Mesenchymal stem cell (in vitro differentiated cells and primary cell): ENCODE measurements at regions not wholly inside any gene's neighbourhood (a gene's known extent, or its start where the extent isn't known, plus 50 kb on each side); places are given as distances from the start of the nearest gene placed in this dataset.

Experiments used
- DNase-seq: peaks from one replicate; pipeline ENCODE4 v3.0.0-alpha.2; 2013
- H2AFZ ChIP-seq: one replicate; pipeline ENCODE4 v1.6.1; 2013; ENCODE audit warnings: low read depth, mild to moderate bottlenecking, control low read depth, inconsistent platforms, low read length, moderate library complexity
- H2AK5ac ChIP-seq: 2 replicates; pipeline ENCODE4 v1.6.1; 2013; ENCODE audit warnings: low read length, moderate library complexity, mild to moderate bottlenecking, inconsistent platforms; ENCODE audit not compliant: severe bottlenecking
- H2BK120ac ChIP-seq: one replicate; pipeline ENCODE4 v1.6.1; 2013; ENCODE audit warnings: low read depth, mild to moderate bottlenecking, inconsistent platforms, low read length, moderate library complexity
- H2BK12ac ChIP-seq, 2 experiments: one replicate each; pipeline ENCODE4 v1.6.1; 2013; ENCODE audit warnings: inconsistent platforms in 2 of 2, low read length in 2 of 2, mild to moderate bottlenecking in 2 of 2, moderate library complexity in 2 of 2, control low read depth in 1 of 2
- H2BK15ac ChIP-seq: one replicate; pipeline ENCODE4 v1.6.1; 2013; ENCODE audit warnings: mild to moderate bottlenecking, low read depth, inconsistent platforms; ENCODE audit not compliant: poor library complexity, severe bottlenecking
- H2BK5ac ChIP-seq: 2 replicates; pipeline ENCODE4 v1.6.1; 2013; ENCODE audit warnings: low read depth, mild to moderate bottlenecking, low read length, control low read depth, inconsistent platforms; ENCODE audit not compliant: poor library complexity, severe bottlenecking
- H3K14ac ChIP-seq, 2 experiments: one replicate each; pipeline ENCODE4 v1.6.1; 2013; ENCODE audit warnings: inconsistent platforms in 2 of 2, low read length in 2 of 2, control low read depth in 1 of 2, mild to moderate bottlenecking in 1 of 2, moderate library complexity in 1 of 2
- H3K18ac ChIP-seq, 2 experiments: one replicate each; pipeline ENCODE4 v1.6.1; 2013; ENCODE audit warnings: inconsistent platforms in 2 of 2, low read length in 2 of 2, control low read depth in 1 of 2, low read depth in 1 of 2, mild to moderate bottlenecking in 1 of 2
- H3K23ac ChIP-seq, 2 experiments: one replicate each; pipeline ENCODE4 v1.6.1; 2013; ENCODE audit warnings: inconsistent platforms in 2 of 2, low read length in 2 of 2, mild to moderate bottlenecking in 2 of 2, moderate library complexity in 2 of 2, control low read depth in 1 of 2
- H3K27ac ChIP-seq: 2 replicates; pipeline ENCODE4 v1.5.1; 2013; ENCODE audit warnings: mild to moderate bottlenecking, moderate library complexity, low read length, control low read depth, inconsistent platforms; ENCODE audit not compliant: poor library complexity, severe bottlenecking
- H3K27me3 ChIP-seq, 2 experiments: 2 replicates each; pipeline versions ENCODE4 v1.6.1 to v1.7.0; 2013; ENCODE audit warnings: low read length in 2 of 2, mild to moderate bottlenecking in 2 of 2, moderate library complexity in 2 of 2, control low read depth in 1 of 2, inconsistent platforms in 1 of 2; ENCODE audit not compliant: control insufficient read depth in 1 of 2, insufficient read depth in 1 of 2
- H3K36me3 ChIP-seq, 2 experiments: 2 replicates each; pipeline versions ENCODE4 v1.6.1 to v1.7.0; 2013; ENCODE audit warnings: low read length in 2 of 2, control low read depth in 1 of 2, inconsistent platforms in 1 of 2, low read depth in 1 of 2, mild to moderate bottlenecking in 1 of 2; ENCODE audit not compliant: insufficient read depth in 2 of 2, control insufficient read depth in 1 of 2
- H3K4ac ChIP-seq, 2 experiments: one replicate each; pipeline ENCODE4 v1.6.1; 2013; ENCODE audit warnings: inconsistent platforms in 2 of 2, low read length in 2 of 2, mild to moderate bottlenecking in 2 of 2, moderate library complexity in 2 of 2, control low read depth in 1 of 2, low read depth in 1 of 2
- H3K4me1 ChIP-seq: 2 replicates; pipeline ENCODE4 v1.6.1; 2013; ENCODE audit warnings: low read depth, low read length, control low read depth; ENCODE audit not compliant: control insufficient read depth, insufficient read depth
- H3K4me2 ChIP-seq: 2 replicates; pipeline ENCODE4 v1.6.1; 2013; ENCODE audit warnings: low read length, mild to moderate bottlenecking, inconsistent platforms; ENCODE audit not compliant: poor library complexity, severe bottlenecking
- H3K4me3 ChIP-seq, 2 experiments: 2 replicates each; pipeline versions ENCODE4 v1.5.1 to v1.7.0; 2013; ENCODE audit warnings: low read length in 2 of 2, mild to moderate bottlenecking in 2 of 2, control low read depth in 1 of 2, low read depth in 1 of 2; ENCODE audit not compliant: insufficient read depth in 1 of 2
- H3K79me1 ChIP-seq: replicated peaks from 2 replicates; pipeline ENCODE4 v1.6.1; 2013; ENCODE audit warnings: mild to moderate bottlenecking, control low read depth, low read length, inconsistent platforms; ENCODE audit not compliant: poor library complexity, severe bottlenecking
- H3K9ac ChIP-seq: 2 replicates; pipeline ENCODE4 v1.7.0; 2013; ENCODE audit warnings: mild to moderate bottlenecking, low read length, moderate library complexity
- H3K9me3 ChIP-seq: 2 replicates; pipeline ENCODE4 v1.7.0; 2013; ENCODE audit warnings: mild to moderate bottlenecking, low read length; ENCODE audit not compliant: control insufficient read depth
- H4K8ac ChIP-seq: one replicate; pipeline ENCODE4 v1.6.1; 2013; ENCODE audit warnings: inconsistent platforms, mild to moderate bottlenecking, low read length, moderate library complexity
- H4K91ac ChIP-seq: one replicate; pipeline ENCODE4 v1.6.1; 2013; ENCODE audit warnings: mild to moderate bottlenecking, low read length, inconsistent platforms
- WGBS: methylation state at CpG from one replicate; pipeline ENCODE4 v1.1.7; 2013; ENCODE audit warnings: mixed read lengths; 5-methylcytosine and 5-hydroxymethylcytosine counted together

- 36% methylated on average over 5 of the region's 7 CpGs for WGBS
- Histone ChIP-seq H3K23ac (no peak overlapping the region), H2BK120ac (no peak overlapping the region), H3K79me1 (no peaks in the 10 kb centered on the region), H3K4me2 (no peak overlapping the region), H3K18ac (no peak overlapping the region), H3K4me1 (no peaks in the 10 kb centered on the region), H3K9ac (no peak overlapping the region), H3K14ac (no peak overlapping the region), H3K9me3 (peaks cover 9% of the 10 kb centered on the region), H4K91ac (no peak overlapping the region), H2BK5ac (no peak overlapping the region), H3K36me3 (no peaks in the 10 kb centered on the region), H2BK12ac (no peak overlapping the region), H3K27ac (no peak overlapping the region), H2AK5ac (no peak overlapping the region), H3K4ac (no peak overlapping the region), H4K8ac (no peak overlapping the region), H2BK15ac (no peak overlapping the region), H2AFZ (no peak overlapping the region), H3K27me3 (peaks cover 0 to 60% of the 10 kb centered on the region in 2 experiments), H3K4me3 (no peak overlapping the region)
- DNase-seq = peak; percentile 25
Observed at GRCh38 chr2:105187531-105187930, 54.0 kb upstream of the GPR45 start.

DNA sequence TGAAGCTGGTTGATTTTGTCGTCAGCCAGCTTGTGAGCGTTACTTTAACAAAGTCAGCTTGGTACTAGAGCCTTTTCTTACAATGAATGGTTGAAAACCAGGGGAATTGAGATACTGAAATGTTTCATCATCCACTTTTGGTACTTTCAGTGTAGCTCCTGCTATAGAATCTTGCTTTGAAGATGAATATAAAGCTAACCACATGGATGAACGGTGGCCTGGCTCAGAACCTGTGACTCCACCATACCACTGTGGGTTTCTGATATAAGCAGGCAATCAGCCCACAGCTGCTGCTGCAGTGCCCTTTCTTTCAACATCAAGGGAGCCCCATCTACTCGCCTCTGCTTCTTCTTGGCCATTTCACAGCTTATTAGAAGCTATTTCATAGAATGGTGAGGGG is 53.2 kb upstream of the GPR45 start:
- Histone ChIP-seq H3K14ac (no peak overlapping the region), H3K9me3 (peaks cover 9% of the 10 kb centered on the region), H3K9ac (no peak overlapping the region), H2AK5ac (no peak overlapping the region), H2AFZ (no peak overlapping the region), H3K36me3 (no peaks in the 10 kb centered on the region), H3K79me1 (no peaks in the 10 kb centered on the region), H4K91ac (no peak overlapping the region), H3K4ac (no peak overlapping the region), H3K4me3 (no peak overlapping the region), H3K23ac (no peak overlapping the region), H2BK120ac (no peak overlapping the region), H3K27ac (no peak overlapping the region), H3K27me3 (peaks cover 0 to 53% of the 10 kb centered on the region in 2 experiments), H3K18ac (no peak overlapping the region), H3K4me2 (no peak overlapping the region), H2BK5ac (no peak overlapping the region), H2BK15ac (no peak overlapping the region), H4K8ac (no peak overlapping the region), H2BK12ac (no peak overlapping the region), H3K4me1 (no peaks in the 10 kb centered on the region)
- 85% methylated on average over 3 of the region's 4 CpGs for WGBS
- DNase-seq = no peak
